Putamen (tissue), 1 donor: ENCODE measurements at regions not wholly inside any gene's neighbourhood (a gene's known extent, or its start where the extent isn't known, plus 50 kb on each side); places are given as distances from the start of the nearest gene placed in this dataset.

Experiments used
- DNase-seq: peaks from one replicate; pipeline ENCODE4 v3.0.0-alpha.2; 2016; ENCODE audit warnings: low spot score

GRCh38 chr4:128386761-128387599, 99.4 kb upstream of the PGRMC2 start:
- peak; percentile 82 for DNase-seq

DNA sequence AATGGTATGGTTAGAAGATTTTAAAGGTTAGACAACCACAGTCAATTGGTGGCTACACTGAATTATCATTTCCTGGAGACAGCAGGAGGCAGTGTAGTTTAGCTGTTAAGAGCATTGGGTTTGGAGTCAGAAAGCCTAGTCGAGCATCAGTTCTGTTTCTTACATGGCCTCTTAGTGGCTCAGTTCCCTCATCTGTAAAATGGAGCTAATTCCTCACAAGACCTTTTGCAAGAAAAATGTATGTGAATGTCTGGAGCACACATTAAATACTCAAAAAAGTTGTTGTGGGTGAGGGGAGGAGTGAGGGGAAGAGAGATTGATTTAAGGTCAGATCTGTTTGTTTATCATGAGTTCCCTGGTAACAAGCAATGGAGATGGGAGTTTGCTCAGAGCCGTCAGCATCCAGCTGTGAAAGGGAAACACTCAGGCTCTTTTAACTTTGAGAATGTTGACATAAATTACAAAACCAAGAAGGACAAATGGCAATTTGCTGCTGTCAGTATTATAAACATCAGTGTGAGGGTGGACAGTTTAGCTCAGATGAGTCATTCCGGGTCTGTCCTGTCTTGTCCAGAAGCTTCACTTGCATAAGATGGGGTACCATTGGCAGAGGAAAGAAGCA, 98.2 kb upstream of the PGRMC2 start:
- no peak for DNase-seq

DNA sequence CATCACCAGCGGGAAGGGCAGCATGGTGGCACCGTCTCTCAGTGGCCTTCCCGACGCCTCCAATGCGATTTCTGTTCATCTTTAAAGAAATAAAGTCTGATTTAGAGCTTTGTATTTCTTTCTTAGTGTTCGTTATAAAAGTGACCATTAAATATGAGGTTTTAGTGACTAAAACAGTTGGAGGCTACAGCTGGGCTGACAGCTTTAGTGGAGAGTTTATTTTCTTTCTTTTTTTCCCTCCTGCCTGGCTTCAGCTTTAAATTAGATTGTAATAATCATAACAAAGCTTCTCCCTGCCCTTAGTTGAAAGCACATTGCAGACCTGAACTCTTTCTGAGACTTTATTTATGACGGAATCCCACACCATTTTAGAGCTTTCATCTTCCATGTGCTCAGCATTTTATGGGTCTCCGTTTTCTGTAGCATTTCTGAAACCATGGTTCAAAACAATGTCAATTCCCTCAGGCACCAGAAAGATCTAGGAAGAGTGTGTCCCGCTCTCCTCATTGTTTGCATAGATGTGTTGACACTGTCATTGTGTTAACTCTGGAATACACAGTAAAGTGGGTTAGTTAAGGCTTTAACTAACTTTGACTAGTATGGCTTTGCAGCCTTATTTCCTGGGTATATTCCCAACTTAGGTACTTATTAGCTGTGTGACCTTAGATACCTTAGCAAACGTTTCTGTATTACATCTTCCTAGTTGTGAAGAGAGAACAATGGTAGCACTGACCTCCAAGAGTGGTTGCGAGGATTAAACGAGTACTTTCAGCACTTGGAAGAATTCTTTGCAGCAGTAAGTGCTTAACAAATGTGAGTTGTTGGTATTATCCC, 97.4 kb upstream of the PGRMC2 start:
- no peak for DNase-seq

DNA sequence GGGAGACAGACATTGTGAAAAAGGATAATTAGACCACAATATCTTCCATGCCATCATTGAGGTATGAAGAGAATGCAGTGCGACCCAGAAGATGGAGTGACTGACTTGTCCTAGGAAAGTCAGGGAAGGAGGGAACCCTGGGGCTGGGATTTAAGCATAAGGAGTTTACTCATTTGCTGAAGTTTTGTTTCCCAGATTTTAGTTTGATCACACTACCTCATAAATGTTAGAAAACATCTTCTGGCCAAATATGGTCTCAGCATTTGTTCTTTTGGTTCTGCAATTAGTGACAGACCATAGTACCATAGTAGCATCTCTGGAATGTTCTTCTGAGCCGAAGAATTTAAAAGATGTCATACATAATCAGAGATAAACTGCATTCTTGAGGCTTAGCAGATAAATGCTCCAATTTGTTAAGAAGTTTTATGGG, 96.5 kb upstream of the PGRMC2 start:
- DNase-seq: no peak

- DNase-seq: no peak
Measured at GRCh38 chr4:128381748-128382559, 94.3 kb upstream of the PGRMC2 start.

- DNase-seq: no peak
Measured at GRCh38 chr4:128380306-128380705, 92.7 kb upstream of the PGRMC2 start.

DNA sequence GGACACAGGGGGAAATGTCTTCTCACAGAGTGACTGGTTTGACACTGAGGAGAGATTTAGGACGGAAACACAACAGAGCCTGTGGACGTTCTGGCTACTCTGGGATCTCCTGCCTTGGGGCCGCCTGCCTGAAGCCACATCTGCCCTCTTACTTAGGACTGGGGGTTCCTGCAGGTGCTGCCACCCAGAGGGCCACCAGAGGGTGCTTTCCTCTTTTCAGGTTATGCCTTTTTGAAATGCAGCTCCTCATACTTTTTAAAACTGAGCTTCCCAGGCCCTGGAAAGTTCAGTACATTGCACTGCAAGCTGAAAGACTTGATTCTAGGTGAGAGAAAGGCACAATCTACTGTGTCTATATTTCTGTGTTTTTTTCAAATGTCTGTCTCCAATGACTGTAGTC, 92.2 kb upstream of the PGRMC2 start:
- no peak for DNase-seq

GRCh38 chr4:128378668-128379067, 91.1 kb upstream of the PGRMC2 start:
- no peak for DNase-seq

DNA sequence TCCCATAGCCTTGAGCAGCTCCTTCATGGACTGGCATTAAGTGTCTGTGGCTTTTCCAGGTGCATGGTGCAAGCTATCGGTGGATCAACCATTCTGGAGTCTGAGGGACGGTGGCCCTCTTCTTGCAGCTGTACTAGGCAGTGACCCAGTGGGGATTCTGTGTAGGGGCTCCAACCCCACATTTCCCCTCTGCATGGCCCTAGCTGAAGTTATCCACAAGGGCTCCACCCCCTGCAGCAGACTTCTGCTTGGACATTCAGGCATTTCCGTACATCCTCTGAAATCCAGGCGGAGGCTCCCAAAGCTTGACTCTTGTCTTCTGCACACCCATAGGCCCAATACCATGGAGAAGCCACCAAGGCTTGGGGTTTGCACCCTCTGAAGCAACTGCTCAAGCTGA, 89.3 kb upstream of the PGRMC2 start:
- DNase-seq: no peak

- DNase-seq: no peak
Measured at GRCh38 chr4:128376303-128376702, 88.7 kb upstream of the PGRMC2 start.

DNA sequence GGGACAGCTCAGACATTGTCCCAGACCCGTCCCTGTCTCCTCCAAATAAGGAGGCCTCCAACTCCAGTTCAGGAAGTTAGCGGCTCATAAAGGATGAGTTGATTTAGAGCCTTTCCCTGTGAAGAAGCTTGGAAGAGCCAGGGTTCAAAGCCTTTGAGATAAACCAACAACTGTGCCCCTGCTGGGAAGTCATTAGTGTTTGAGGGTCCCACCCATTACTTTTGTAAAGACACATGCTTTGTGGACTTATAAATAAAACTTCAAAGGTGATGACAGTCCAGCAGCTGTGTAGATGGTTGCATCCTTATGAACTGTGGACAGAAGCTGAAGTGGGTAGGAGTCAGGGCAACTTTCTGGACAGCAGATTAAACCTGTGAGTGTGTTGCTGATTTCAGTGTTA, 86.0 kb upstream of the PGRMC2 start:
- no peak for DNase-seq

DNA sequence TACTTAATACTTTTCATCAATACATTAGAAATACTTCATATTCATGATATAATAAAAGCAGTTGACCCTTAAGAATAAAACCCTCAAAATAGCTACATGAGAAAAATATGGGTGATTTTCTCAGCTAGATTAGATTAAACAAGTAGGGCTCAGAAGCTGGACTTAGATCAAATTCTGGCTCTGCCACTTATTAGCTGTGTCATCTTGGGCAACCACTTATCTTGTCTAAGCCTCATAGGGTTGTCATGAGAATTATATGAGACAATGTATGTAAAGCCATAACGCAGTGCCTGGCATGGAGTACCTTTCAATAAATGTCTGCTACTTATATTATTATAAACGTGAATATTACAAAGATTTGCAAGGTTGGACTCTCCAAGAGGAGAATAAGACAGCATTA, 84.3 kb upstream of the PGRMC2 start:
- no peak for DNase-seq

GRCh38 chr4:128371001-128371777, 83.6 kb upstream of the PGRMC2 start:
- DNase-seq: no peak

DNA sequence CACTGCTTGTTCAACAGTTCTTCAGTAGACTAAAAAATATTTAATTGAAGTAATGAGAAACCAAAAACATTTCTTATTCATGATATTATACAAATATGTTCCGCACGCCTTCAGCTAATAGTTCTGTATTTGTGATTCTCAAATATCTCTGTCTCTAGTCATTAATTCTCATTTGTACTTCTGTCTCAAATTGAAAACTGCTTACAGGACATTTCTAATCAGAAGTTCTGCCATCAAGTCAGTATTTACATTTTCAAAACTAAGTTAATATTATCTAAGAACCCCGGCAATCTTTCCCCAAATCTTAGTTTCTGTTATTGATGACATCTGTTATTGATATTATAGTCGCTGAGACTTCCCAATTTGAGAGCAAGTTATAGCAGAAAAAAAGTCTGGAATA, 78.6 kb upstream of the PGRMC2 start:
- no peak for DNase-seq

DNA sequence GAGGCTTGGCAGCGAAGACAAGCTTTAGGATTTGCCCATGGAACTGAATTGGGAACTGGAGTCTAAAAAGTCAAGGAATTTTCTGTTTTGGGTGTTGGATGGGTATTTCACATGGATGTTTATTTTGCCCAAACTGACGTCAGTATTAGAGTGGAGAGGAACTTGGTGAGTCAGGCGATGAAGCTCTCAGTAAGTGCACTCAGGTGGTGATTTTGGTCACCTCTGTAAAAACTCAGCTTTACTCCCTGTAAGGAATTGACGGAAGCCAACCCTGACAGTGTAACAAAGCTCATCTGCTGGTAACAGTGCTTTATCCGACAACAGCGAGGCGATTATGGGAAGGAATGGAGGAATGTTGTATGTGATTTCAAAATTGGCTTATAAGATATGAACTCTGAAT, 77.0 kb upstream of the PGRMC2 start:
- DNase-seq: no peak

- DNase-seq: no peak
Measured at GRCh38 chr4:128363966-128364365, 76.4 kb upstream of the PGRMC2 start.

GRCh38 chr4:128362760-128363159, 75.1 kb upstream of the PGRMC2 start:
- DNase-seq: no peak

DNA sequence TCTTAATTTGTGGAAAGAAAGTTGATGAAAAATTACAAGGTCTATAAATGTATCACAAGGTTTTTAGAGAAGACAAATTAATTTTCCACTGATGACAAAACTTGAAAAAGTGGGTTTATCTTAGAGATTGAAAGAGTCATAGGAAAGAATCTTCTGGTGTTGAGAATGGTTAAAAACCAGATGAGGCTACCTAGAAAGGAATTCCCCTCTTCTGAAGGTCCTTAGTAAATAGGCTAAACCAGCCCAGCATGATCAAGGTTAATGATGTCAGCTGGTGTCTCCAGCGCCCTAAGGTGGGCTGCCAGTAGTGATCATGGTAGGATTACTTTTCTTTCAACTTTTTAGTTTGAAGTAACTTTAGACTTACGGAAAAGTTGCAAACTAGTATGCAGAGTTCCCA, 71.8 kb upstream of the PGRMC2 start:
- no peak for DNase-seq

DNA sequence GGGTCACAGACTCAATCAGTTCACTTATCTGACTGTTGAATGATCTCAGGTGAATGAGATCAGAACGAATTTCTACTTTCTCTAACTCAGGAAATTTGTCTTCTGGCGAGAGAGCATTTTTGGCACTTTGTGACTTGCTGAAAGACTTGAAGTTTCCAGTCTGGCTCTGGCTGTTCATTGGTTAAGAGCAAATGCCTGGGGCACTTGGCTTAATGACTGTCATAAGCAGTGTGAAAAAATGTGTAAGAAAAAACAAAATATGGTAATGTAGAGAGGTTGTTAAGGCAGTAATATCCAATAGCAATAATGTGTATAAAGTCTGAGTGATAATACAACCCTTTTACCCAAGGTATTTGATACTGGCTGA, 71.3 kb upstream of the PGRMC2 start:
- no peak for DNase-seq

GRCh38 chr4:128358231-128358912, 70.8 kb upstream of the PGRMC2 start:
- no peak for DNase-seq

DNA sequence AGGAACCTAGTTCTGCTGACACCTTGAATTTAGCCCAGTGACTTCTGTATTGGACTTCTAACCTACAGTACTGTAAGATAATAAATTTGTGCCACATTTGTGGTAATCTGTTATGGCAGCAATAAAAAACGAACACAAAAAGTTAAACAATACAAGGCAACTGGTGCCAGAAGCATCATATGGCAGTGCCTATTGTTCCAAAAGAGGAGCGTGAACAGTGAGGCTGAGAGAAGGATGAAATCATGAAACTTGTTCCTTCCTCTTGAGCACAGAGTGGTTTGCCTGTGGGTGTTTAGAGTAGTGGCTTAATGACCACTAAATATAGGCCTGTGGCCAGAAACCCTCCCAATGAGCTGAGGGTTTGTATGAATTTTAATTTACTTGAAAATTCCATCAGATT, 69.7 kb upstream of the PGRMC2 start:
- DNase-seq: no peak
